ENCODE measurements at regions not wholly inside any gene's neighbourhood (a gene's known extent, or its start where the extent isn't known, plus 50 kb on each side); places are given as distances from the start of the nearest gene placed in this dataset.
"Not testable (repeated sequence)": the region's sequence is repeated elsewhere in the genome, so short reads cannot be mapped to it uniquely, and the experiment has no call there.

DNA sequence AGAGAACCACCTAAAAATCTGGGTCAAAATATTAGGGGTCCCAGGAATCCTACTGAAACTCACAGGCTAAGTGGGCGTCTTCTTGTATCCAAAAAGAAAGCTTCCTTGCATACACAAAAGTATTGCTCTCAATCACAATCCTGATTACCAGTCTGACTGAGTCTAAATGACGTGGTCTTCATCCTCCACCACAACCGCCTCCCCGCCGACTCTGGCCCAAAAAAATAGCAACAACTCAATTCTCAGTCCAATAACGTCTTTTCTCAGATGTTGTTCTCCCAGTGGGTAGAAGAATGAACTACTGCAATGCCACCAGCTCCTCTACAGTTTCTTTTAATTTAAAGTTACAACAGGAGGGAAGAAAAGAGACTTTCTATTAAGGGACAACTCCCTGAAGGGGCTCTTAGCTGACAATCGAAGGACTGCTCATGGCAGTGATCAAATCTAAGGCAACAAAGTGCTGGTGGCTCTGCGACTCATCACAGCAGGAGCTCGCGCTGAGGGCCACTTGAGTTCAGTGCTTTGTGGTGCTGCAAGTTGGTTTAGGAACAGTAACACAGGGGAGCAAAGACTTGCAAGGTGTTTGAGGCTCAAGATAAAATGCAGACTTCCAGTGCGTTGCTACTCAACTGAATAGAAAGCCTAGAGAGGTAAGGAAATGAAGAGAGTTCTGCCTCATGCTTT is 394.1 kb downstream of the BCAT1 start:
- ATAC-seq = no peak

DNA sequence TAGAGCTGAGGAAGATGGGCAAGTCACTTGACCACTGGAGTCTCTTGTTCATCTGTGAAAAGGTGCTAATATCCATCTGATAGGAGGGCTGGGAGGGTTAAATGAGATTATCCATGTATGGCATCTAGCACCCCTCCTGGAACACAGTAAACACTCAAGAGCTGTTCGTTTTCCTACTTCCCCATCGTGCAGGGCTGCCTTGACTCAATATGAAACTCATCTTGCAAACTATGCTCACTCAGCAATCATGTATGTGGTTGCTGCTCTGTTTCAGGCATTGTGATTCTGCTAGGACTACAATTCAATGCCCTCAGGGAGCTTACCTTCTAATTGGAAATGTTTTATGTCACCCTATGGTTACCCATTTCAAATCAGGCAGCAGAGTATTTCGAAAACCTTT is 395.6 kb downstream of the BCAT1 start:
- no peak for ATAC-seq

DNA sequence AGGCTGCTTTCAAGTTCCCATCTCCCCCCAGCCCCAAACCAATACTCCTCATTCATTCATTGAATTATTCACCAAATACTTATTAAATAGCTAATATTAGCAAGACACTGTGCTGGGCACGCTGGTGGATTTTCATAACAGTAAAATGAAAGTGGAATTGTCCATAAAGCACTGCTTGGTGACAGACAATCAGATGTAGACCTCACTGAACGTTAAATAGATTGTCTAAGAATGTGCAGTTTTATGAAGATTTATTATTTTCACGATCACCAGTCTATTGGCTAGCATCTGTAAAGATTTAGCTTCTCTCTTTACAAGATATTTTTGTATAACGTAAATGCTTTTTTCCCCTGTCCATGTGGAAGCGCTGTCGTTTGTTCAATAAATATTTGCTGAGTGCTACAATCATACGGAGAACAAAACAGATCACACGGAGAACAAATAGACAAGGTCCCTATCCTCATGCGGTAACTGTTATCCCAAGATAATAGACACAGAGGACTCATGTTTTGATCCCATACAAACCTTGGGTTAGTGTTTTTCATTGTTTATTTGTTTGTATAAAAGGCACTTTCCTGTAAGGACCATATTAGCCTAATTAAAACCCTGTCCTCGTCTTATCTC is 397.6 kb downstream of the BCAT1 start:
- no peak for ATAC-seq

DNA sequence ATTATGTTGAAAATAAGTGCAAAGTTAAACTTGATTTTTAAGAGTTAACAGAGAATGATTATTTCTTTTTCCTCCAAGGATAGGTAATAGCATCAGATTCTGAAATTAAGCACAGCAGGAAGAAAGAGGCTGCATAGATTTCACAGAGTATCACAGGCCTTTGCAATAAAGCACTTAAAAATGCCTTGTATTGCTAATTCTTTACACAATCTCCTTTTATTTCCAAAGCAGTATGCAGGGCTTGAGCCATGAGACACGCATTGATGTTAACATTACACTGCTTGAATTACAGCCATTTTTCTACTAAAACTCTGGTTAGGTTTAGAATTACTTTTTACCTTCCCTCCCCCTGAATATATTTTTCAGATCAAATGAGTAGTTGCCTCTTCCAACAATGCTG is 398.3 kb downstream of the BCAT1 start:
- ATAC-seq = no peak

DNA sequence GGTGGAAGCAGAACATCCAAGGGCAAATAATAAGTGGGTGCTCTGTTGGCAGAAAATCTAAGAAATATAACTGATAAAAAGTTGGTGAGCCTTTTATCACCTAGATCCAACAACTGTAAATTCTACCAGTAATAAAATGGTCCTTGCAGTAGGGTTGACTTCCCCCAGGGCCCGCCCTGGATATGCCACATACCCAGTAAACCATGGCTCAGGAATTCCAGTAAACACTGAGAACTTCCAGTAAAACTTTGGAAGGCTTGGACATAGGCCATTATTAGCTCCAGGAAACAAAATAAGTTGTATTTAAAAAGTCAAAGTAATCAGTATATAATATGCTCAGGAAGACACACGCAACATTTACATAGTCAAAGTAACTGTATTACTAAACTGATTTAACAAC is 402.2 kb downstream of the BCAT1 start:
- ATAC-seq = no peak

DNA sequence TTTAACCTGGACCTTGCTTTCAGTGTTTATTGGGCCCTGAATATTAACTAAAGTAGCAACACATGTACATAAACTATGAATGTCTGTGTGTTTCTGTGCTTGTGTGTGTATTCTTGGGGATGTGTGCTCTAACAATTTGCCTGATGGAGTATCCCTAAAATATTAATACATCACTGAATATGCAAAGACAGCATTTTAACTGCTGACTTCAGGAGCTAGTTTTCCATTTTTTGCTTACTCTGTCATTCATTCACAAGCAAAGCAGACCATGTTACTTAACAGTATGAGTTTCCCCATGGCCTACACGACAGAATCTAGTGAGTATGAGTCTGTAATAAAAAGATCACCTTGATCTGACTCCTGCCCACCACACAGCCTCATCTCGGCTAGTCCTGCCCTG is 402.8 kb downstream of the BCAT1 start:
- ATAC-seq = no peak

DNA sequence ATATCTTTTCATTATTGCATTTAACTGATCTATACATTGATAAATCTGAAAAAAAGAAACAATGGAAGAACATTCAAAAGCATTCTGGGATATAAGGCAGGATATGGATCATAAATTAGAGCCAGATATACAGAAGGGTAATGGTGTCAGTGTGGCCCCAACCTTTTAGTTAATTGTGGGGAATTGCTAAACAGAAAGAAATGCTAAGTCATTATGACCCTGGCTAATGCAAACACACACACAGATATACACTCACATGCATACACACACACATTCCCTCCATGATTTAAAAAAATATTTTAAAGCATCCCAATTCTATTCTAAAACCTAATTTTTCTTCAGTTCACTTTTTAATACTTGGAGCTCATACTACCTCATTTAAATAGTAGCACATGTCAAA is 404.5 kb downstream of the BCAT1 start:
- ATAC-seq = no peak

DNA sequence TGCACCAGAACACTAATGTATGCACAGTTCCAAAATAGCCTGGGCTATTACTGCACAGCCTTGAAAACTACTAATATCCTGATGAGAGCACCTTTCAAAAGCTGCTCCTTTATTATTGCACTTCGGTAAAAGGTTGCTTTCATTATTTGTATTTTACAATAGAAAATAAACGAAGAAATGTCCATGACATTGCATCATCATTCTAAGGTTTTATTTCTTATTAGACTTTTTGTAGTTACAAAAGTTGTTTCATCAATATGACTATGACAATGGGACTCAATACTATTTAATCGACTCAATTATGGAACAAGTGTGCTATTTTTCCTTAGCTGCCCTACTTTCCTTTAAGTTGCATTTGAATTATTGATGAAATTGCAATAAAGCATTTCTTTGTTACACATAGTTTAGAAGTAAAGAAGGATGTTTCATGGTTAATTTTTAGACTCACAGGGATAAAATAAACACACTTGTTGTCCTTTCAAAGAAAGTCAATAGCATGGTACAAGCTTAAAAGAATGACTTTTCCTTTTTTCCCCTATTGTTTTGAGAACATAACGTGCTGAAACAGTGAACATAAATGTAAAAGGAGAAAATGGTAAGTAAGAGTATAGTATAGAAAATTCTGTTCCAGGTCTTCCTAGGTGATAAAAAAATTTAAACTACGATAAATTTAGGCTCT is 407.6 kb downstream of the BCAT1 start:
- ATAC-seq = no peak

DNA sequence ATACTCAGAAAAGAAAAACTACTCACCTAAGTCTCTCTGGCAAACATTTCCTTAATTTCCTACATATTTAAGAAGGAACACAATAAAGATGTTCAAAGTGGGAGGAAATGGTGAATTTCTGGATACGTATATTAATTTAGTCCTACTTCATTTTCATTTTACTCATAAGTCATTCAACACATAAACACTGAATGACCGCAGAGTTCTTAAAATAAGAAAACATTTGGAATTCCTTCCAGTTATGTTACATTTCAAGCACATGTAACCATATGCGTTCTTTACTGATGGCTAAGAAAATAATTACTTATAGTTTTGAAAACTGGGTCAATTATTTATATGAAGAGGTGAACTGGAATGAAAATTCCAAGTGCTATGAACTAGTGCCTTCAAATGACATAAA is 409.3 kb downstream of the BCAT1 start:
- no peak for ATAC-seq

DNA sequence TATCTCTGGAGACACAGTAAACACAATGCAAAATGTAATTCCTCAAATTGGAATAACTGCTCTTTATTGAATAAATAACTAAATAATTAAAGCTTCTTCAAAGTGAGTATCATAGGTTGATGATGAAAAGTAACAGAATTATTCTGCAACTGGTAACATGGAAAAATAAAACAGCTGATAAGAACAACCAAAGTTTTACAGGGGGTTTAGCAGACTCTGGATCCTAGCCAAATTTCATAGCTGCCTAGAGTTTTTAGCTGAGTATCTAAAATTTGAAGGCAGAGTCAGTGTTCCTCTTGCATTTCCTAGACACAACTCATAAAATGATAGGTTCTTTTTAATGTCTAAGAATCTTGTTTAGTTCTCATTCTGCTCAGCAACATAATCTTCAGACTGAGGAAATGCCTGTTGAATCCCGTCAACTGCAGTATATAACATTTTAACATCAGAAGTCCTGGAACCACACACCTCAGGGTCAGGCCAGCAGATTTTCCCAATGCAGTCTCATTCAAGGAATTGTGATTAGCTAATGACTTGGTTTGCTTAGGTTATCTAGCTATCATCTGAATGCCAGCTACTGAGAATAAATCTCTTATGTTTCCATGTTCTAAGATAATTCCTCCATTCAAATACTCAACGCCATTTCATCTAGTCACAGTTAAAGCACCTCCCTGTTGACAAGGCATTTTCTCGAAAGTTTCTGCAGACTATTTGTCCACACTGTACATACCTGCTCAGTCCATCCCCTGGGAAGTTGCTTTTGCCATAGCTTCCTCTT is 411.6 kb downstream of the BCAT1 start:
- no peak for ATAC-seq

DNA sequence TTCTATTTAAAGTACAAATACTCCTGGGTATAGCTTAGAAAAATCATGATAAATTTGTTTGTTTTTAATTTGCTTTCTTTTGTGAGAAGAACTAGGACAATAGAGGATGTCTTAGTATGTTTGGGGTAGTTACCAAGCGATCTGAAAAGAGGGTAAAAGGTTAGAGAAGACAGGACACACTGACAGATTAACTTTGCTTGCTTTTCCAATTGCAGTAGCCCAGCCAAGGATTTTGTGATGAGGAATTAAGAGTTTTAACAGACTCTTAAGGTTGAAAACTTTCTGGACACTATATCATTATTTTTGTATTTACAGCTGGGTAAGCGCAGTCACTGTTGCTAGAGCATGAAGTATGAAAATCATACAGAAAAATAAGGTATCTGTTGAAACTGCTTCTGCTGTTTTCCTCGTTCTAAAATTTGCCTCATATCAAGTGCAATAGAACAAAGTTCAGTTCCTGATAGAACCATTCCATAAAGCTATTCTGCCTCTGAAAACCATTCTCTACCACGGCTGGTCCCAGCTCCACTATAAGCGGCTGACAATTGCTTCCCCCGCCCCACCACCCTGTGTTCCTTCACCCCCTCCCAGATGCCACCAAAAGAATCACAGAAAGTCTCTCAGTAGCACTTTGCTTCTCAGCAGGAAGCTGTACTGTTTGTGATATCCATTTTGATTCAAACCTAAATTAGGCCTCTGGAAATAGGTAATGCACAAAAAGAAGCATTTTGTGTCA is 413.4 kb downstream of the BCAT1 start:
- ATAC-seq = no peak

DNA sequence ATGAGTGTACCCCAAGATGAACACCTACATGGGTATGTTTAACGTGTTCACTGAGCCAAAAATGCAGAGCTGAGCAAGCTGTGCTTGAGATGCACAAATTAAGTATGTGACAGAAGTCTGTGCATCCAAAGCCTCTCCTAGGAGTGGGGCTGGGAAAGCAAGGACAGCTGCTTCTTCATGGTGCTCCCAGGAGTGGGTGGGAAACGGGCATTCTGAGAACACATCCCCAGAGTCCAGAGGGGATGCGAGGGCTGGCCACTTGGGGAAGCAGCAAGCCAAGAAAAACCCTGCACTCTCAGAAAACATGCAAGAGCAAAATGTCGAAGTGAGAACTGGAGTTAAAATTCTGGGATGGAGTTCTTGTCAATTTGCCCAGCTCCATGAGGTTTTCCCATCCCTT is 414.3 kb downstream of the BCAT1 start:
- ATAC-seq = no peak

DNA sequence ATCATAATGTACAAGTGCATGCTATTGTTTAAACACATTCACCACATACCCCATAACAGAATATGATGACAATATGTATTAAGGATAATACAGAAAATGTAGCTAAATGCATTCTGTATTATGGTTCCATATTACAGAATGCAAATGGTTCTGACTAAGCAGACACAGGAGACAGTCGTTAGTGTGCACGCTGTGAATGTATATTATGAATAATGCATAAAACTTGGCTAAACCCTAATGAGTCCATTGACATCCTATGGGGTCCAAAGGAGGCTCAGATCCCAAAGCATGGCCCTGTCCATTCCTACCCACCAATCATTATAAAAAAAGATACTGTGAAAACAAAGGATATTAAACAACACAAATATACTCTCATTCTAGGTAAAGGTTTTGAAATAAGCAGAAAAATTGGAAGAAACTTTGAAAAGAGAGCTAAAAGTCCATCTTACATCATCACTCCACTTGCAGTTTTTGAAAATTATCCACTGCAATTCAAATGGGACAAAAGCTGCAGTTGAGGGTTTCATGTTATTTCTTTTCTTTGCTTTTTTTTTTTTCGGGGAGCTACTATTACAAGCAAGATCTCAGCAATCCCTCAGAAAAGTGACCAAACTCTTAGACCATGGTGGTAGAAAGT is 415.1 kb downstream of the BCAT1 start:
- no peak for ATAC-seq

DNA sequence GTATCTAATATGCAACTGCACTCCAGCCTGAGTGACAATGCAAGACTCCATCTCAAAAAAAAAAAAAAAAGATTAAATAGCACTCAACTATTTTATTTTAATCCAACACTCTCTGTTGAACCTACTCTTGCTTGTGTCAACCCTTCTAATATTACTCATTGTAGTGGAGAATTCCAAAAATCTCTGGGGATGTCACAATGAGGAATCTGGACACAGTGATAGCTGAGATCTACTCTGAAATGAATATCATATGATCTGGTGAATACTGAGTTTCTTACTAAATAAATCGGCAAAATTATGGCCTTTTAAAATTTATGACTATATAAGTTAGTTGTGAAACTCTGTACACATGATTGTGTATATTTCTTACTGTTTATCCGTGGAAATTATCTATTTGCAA is 418.2 kb downstream of the BCAT1 start:
- ATAC-seq = no peak

DNA sequence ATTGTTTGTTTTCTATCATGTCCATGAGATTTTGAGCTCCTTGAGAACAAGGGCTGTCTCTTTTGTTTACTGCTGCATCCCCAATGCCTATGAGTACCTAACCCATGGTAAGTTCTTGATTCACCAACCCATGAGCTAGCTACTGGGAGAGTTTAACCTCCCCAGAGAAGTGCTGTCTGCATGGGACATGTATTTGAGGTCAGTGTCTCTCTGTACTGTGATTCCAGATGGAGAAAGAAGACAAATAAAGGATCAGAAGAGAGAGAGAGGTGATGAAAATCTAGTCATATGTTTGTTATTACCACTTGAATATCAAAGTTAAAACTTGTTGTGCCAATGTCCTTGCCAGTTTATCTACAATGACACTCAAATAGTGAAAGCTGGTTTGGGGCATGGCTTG is 421.8 kb downstream of the BCAT1 start:
- ATAC-seq = no peak

DNA sequence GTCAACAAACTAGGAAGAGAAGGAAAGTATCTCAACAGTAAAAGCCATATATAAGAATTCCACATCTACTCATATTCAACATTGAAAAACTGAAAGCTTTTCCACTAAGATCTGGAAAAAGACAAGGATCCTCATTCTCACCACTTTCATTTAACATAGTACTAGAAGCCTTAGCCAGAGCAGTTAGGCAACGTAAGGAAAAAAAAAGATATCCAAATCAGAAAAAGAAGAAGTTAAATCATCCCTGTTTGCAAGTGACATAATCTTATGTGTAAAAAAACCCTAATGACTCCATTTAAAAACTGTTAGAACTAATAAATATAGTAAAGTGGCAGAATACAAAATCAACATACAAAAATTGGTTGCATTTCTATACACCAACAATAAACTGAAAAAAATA is 426.2 kb downstream of the BCAT1 start:
- no peak for ATAC-seq

DNA sequence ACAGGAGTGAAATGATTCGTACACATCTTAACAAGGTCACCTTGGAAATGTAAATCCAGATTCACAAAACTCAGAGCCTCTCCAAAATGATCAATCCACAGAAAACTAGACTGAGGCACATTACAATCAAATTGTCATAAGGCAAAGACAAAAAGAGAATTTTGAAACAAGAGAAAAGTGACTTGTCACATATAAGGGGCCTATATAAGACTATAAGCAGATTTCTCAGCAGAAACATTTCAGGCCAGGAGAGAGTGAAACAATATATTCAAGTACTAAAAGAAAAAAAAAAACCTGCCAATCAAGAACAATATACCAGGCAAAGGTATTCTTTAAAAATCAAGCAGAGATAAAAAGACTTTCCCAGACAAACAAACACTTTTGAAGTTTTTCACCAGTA is 429.1 kb downstream of the BCAT1 start:
- ATAC-seq = no peak

DNA sequence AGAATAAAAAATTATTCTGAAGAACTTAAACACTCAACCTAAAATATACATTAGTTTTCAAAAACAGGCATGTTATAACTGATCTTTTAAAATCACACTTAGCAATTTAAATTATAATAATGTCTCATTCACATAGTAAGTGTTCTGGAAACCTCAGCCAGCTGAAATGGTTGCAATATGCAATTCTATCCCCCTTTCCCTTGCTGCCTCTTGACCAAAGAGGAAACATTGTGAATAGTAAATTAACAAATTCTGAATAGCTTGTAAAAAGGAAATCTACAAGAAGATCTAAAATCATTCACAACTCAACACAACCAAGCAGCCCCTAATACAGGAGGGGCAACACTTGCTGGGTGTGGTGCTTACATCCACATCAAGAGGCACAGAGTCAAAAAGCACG is 431.9 kb downstream of the BCAT1 start:
- ATAC-seq = no peak

DNA sequence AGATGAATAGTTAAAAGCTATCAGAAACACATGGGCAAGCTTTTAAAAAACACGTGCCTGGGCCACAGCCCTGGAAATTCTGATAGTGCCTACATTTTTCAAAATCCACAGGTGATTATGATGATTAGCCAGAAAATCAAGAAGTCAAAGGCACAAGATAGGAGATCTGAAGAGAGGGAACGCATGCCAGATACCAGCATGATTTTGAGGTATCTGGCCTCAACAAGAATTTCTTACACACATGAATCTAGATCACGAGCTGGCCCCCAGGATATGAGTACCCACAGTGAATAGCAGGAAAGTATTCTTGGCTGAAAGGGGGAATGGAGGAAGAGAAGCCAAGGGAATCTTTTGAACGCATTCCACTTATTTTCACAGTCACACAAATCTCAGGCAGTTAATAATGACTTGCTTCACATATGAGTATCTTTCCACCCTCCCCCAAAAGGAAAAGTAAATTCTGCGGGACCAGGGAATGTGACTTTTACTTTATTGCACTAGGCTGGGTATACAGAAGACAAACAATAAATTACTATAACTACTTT is 438.2 kb downstream of the BCAT1 start:
- no peak for ATAC-seq

DNA sequence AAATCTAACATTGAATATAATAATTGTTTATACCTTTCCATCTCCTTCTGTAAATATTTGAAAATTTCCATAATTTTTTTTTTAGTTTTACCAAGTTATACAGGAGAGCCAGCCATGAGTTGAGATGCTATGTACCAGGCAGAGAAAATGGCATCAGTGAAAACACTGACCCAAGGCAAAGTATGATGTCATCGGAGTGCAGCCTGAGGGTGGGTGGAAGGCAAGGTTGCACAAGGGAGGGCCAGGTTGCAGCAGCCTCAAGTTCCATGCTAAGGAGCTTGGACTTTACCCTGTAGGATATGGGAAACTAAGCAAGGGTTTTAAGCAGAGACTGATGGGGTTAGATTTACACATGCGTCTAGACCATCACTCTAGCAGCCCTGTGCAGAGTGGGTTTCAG is 441.1 kb downstream of the BCAT1 start:
- no peak for ATAC-seq

DNA sequence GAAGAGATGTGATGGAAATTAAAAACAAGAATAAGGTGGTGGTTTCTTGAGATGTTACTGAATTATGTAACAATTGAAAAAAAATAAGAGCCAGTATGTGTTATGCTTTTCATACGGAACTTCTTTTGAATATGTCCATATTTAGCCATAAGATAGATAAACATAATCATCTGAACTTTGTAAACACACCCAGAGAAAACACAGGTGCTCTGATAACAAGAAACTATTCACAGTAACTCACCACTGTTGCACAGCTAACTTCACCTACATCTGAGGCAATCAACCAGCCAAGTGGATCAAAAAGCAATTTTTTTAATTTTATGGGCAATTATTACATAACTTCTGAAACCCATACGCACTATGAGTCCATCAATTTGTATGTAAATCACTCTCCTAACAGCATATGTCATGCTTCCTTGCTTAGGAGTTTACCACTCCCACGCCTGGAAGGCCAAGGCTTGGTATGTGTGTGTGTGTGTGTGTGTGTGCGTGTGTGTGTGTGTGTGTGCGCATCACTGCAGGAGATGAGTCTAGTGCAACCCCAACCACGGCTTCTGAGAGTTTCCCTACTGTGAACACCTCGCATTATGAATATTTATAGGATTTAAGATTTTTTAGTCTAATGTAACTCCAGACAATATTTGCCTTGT is 443.4 kb downstream of the BCAT1 start:
- ATAC-seq = no peak

DNA sequence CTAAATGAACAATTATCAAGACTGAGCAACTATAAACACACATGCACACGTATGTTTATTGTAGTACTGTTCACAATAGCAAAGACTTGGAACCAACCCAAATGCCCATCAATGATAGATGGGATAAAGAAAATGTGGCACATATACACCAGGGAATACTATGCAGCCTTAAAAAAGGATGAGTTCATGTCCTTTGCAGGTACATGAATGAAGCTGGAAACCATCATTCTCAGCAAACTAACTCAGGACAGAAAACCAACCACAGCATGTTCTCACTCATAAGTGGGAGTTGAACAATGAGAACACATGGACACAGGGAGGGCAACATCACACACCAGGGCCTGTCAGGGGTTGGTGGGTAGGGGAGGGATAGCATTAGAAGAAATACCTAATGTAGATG is 445.4 kb downstream of the BCAT1 start:
- not testable (repeated sequence) for ATAC-seq

Measured in activated CD4-positive, CD25-positive, alpha-beta regulatory T cell treated with anti-CD3 and anti-CD28 coated beads, Interleukin-2, amount 50 U/mL, for 24 hours (primary cell).